Naive B cell (primary cell): ENCODE measurements at regions not wholly inside any gene's neighbourhood (a gene's known extent, or its start where the extent isn't known, plus 50 kb on each side); places are given as distances from the start of the nearest gene placed in this dataset.
A peak's percentile ranks its signal among the peaks of the same experiment; 100 is the strongest.

Experiments used
- ATAC-seq, 2 donors: fragments of 150-1000 bp; cut with Tn5 transposase; 2 replicates each; pipeline ENCODE4 v1.10.0; 2021; ENCODE audit warnings: low read depth in 2 of 2, mild to moderate bottlenecking in 2 of 2, moderate library complexity in 2 of 2
- DNase-seq: peaks from one replicate; pipeline ENCODE4 v3.0.0; 2022
- H3K27ac Mint-ChIP-seq, 6 donors: one replicate each; pipeline ENCODE4 v1.8.0; 2020 to 2022; ENCODE audit warnings: mild to moderate bottlenecking in 6 of 6, mixed read lengths in 6 of 6, moderate library complexity in 5 of 6, inconsistent platforms in 2 of 6
- H3K27me3 Mint-ChIP-seq, 3 donors: one replicate each; pipeline ENCODE4 v1.8.0; 2021 to 2022; ENCODE audit warnings: mixed read lengths in 3 of 3, mild to moderate bottlenecking in 1 of 3
- H3K36me3 Mint-ChIP-seq, 2 donors: one replicate each; pipeline ENCODE4 v1.8.0; 2020 to 2022; ENCODE audit warnings: mixed read lengths in 2 of 2, inconsistent platforms in 1 of 2, mild to moderate bottlenecking in 1 of 2
- H3K4me1 Mint-ChIP-seq, 3 donors: one replicate each; pipeline ENCODE4 v1.8.0; 2020 to 2022; ENCODE audit warnings: mixed read lengths in 3 of 3, inconsistent platforms in 1 of 3, mild to moderate bottlenecking in 1 of 3, moderate library complexity in 1 of 3
- H3K4me3 Mint-ChIP-seq, 8 donors: one replicate each; pipeline ENCODE4 v1.8.0; 2020 to 2022; ENCODE audit warnings: mild to moderate bottlenecking in 8 of 8, mixed read lengths in 8 of 8, moderate library complexity in 8 of 8, inconsistent platforms in 2 of 8
- H3K9me3 Mint-ChIP-seq, 7 donors: one replicate each; pipeline ENCODE4 v1.8.0; 2020 to 2022; ENCODE audit warnings: mixed read lengths in 7 of 7, mild to moderate bottlenecking in 5 of 7, inconsistent platforms in 2 of 7, moderate library complexity in 1 of 7

- ATAC-seq = no peak
- Mint-ChIP-seq H3K9me3 (no peaks in the 10 kb centered on the region), H3K36me3 (no peaks in the 10 kb centered on the region), H3K4me3 (no peak overlapping the region), H3K27ac (no peak overlapping the region), H3K4me1 (no peaks in the 10 kb centered on the region), H3K27me3 (peaks cover 0 to 5% (median 0%) of the 10 kb centered on the region in 3 donors)
- no peak for DNase-seq
Observed at GRCh38 chr5:161051920-161052500, 200.0 kb upstream of the ATP10B start.

DNA sequence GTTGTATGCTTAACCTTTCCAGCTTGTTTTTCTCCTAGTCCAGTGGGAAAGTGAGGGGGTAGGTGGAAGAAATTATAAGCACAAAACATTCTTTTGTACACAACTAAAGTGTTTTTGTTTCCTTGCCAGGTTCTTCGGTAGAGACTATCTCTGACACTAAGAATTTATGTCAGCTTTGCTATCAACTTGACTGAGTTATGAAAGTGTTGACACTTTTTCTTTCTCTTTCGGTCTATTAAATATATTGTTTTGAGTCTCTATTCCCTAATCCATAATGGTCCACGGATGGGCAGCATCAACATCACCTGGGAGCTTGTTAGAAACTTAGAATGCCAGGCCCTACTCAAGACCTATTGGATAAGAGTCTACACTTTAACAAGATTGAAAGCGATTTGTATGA, 195.0 kb upstream of the ATP10B start:
- Mint-ChIP-seq H3K4me3 (no peak overlapping the region), H3K36me3 (no peaks in the 10 kb centered on the region), H3K27me3 (no peaks in the 10 kb centered on the region), H3K4me1 (no peaks in the 10 kb centered on the region), H3K9me3 (peaks cover 0 to 7% (median 0%) of the 10 kb centered on the region in 7 donors), H3K27ac (no peak overlapping the region)
- DNase-seq (no peak), ATAC-seq (no peak)

DNA sequence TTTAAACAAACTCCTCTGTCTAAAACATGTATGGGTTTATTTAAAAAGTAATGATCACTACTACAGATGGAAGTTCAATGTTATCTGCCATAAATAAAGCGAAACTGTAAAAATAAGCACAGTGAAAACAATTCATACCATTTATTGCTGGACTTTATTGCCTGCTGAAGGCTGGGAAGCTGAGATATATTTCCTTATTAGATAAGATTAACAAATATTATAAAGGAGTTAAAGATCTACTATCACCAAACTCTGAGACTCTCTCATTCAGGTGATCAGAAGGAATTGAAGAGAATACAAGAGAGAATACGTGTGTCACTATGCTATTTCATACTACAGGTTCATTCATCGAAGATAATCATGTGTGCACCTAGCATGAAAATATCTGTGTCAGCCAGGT, 190.9 kb upstream of the ATP10B start:
- no peak overlapping the region for H3K4me3 Mint-ChIP-seq
- H3K27ac Mint-ChIP-seq = no peak overlapping the region
- peaks cover under 1 to 7% (median 3%) of the 10 kb centered on the region in 7 donors for H3K9me3 Mint-ChIP-seq
- ATAC-seq = no peak
- no peaks in the 10 kb centered on the region for H3K36me3 Mint-ChIP-seq
- H3K4me1 Mint-ChIP-seq = no peaks in the 10 kb centered on the region
- H3K27me3 Mint-ChIP-seq = peaks cover 0 to under 1% (median 0%) of the 10 kb centered on the region in 3 donors
- DNase-seq = no peak

DNA sequence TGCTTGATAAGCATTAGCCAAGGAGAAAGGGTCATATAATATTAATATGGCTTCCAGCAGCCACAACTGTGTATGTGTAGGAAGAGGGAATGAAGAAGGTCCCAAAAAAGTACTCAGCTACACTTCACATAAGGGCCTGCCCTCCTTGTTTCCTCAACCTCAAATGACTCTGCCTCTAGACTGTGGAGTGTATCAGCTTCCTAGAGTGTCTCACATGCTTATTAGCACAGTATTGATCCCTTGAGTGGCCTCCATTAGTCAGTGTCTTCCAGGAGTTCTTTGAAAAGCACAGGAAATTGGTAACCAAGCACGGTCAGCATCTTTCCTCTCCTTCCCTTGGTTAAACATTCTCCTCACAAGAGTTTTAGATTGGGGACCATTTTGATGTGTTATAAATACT, 190.4 kb upstream of the ATP10B start:
- Mint-ChIP-seq H3K4me1 (no peaks in the 10 kb centered on the region), H3K27ac (no peak overlapping the region), H3K36me3 (no peaks in the 10 kb centered on the region), H3K27me3 (peaks cover 0 to 4% (median 0%) of the 10 kb centered on the region in 3 donors), H3K4me3 (peak overlapping the region in 1 of 8 donors; percentile 8), H3K9me3 (peaks cover 2 to 7% (median 4%) of the 10 kb centered on the region in 7 donors)
- DNase-seq (no peak), ATAC-seq (no peak)

DNA sequence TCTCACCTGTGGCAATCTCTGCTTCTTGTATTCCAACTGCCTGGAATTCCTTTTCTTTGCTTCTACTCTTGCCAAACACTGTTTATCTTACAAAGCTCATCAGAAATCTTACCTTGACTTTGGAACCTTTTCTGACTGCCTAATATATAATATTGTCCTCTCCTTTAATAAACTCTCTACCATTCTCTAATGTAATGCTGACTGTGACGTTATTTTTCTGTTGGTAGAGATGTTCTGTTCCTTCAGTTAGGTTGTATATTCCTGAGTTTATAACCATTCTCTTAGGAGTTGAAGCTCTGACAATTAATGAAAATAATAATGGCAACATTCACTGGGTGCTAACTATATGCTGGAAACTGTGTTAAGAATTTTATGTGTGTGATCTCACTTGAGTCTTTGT, 188.8 kb upstream of the ATP10B start:
- DNase-seq = no peak
- Mint-ChIP-seq H3K9me3 (peaks cover 0 to 10% (median 4%) of the 10 kb centered on the region in 7 donors), H3K4me1 (no peaks in the 10 kb centered on the region), H3K36me3 (no peaks in the 10 kb centered on the region), H3K27me3 (peaks cover 0 to 5% (median 0%) of the 10 kb centered on the region in 3 donors), H3K4me3 (no peak overlapping the region), H3K27ac (no peak overlapping the region)
- no peak for ATAC-seq

GRCh38 chr5:161036296-161036695, 184.3 kb upstream of the ATP10B start:
- Mint-ChIP-seq H3K27ac (no peak overlapping the region), H3K36me3 (no peaks in the 10 kb centered on the region), H3K4me1 (no peaks in the 10 kb centered on the region), H3K4me3 (no peak overlapping the region), H3K9me3 (peaks cover 0 to 10% (median 4%) of the 10 kb centered on the region in 7 donors), H3K27me3 (peaks cover 0 to 5% (median 0%) of the 10 kb centered on the region in 3 donors)
- no peak for DNase-seq
- no peak for ATAC-seq

- ATAC-seq = no peak
- Mint-ChIP-seq H3K27me3 (peaks cover 0 to 5% (median 4%) of the 10 kb centered on the region in 3 donors), H3K27ac (no peak overlapping the region)
Observed at GRCh38 chr5:161034451-161034850, 182.4 kb upstream of the ATP10B start.

DNA sequence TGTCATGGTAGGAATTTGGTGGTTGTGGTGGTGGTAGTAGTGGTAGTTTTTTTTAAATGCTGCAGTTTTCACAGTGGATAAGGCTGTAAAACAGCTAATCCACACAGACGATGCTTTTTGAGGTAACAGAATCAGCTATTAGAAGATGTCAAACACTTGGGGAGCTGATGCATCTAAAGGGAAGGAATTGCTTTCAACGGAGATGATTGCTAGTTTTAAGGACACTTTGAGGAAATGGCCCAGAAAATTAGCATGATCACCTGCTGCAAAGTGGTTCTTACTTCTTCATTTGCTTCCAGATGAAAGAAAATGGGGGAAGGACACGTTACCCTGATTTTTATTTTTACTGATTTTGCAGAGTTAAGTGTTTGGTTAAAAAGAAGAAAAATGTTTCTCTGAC, 178.2 kb upstream of the ATP10B start:
- no peak overlapping the region for H3K4me3 Mint-ChIP-seq
- peaks cover 0 to 4% (median 0%) of the 10 kb centered on the region in 7 donors for H3K9me3 Mint-ChIP-seq
- H3K27ac Mint-ChIP-seq = no peak overlapping the region
- H3K27me3 Mint-ChIP-seq = peaks cover 0 to 6% (median 0%) of the 10 kb centered on the region in 3 donors
- no peaks in the 10 kb centered on the region for H3K36me3 Mint-ChIP-seq
- no peaks in the 10 kb centered on the region for H3K4me1 Mint-ChIP-seq
- DNase-seq = no peak
- no peak for ATAC-seq

More at GRCh38 chr5:161034451-161034850, 182.4 kb upstream of the ATP10B start:
- Mint-ChIP-seq H3K4me1 (no peaks in the 10 kb centered on the region), H3K36me3 (no peaks in the 10 kb centered on the region), H3K4me3 (no peak overlapping the region), H3K9me3 (peaks cover 0 to 12% (median 2%) of the 10 kb centered on the region in 7 donors)
- no peak for DNase-seq

GRCh38 chr5:161027763-161028162, 175.8 kb upstream of the ATP10B start:
- no peak for ATAC-seq
- H3K27me3 Mint-ChIP-seq = peaks cover 0 to 6% (median 0%) of the 10 kb centered on the region in 3 donors

DNA sequence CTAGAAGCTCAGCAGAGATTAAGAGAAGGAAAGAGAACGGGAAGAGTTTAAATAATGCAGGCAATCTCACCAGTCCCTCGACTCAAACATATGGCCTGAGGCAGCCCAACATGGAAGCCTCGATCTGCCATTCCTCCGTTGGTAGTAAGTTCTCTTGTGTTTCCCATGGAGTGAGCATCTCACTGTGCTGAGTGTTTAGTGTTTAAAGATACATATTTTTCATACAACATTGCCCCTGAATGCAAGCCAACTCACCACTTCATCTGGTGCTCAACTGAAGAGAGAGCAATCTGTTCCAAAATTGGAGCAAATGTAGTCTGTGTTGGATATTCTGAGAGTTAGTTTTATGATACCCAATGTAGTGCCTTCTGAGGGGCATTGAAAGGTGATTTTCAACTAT, 171.5 kb upstream of the ATP10B start:
- peaks cover 0 to 6% (median 5%) of the 10 kb centered on the region in 3 donors for H3K27me3 Mint-ChIP-seq
- H3K9me3 Mint-ChIP-seq = peaks cover 0 to 2% (median 0%) of the 10 kb centered on the region in 7 donors
- no peak overlapping the region for H3K27ac Mint-ChIP-seq
- DNase-seq (no peak), ATAC-seq (no peak)
- no peak overlapping the region for H3K4me3 Mint-ChIP-seq
- H3K4me1 Mint-ChIP-seq = no peaks in the 10 kb centered on the region
- no peaks in the 10 kb centered on the region for H3K36me3 Mint-ChIP-seq

More at GRCh38 chr5:161027763-161028162, 175.8 kb upstream of the ATP10B start:
- Mint-ChIP-seq H3K4me1 (no peaks in the 10 kb centered on the region), H3K4me3 (no peak overlapping the region), H3K9me3 (peaks cover 0 to 4% (median 0%) of the 10 kb centered on the region in 7 donors), H3K36me3 (no peaks in the 10 kb centered on the region), H3K27ac (no peak overlapping the region)
- no peak for DNase-seq

GRCh38 chr5:161022151-161022550, 170.1 kb upstream of the ATP10B start:
- Mint-ChIP-seq H3K27me3 (peaks cover 0 to 6% (median 5%) of the 10 kb centered on the region in 3 donors), H3K4me3 (no peak overlapping the region), H3K27ac (no peak overlapping the region), H3K4me1 (no peaks in the 10 kb centered on the region), H3K9me3 (peaks cover 0 to 3% (median 0%) of the 10 kb centered on the region in 7 donors), H3K36me3 (no peaks in the 10 kb centered on the region)
- DNase-seq = no peak
- no peak for ATAC-seq

DNA sequence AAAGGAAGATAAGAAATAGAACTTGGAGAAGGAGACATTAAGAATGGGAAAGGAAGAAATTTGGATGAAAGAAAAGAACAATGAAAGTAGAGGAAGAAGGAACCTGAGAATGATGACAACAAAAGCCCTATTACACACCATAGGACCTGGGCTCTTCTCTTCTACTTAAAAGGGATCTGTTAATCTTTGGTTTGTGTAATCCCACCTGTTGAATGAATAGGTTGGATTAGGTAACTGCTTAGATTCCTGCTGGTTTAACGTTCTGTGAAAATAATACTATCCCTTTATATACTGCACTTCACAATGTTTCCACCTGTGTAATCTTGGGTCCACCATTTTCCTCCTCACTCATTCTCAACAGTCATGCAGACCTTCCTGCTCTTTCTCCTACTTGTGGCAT, 157.8 kb upstream of the ATP10B start:
- H3K27me3 Mint-ChIP-seq = peaks cover 0 to 14% (median 0%) of the 10 kb centered on the region in 3 donors
- no peaks in the 10 kb centered on the region for H3K36me3 Mint-ChIP-seq
- H3K27ac Mint-ChIP-seq = no peak overlapping the region
- no peak for ATAC-seq
- DNase-seq = no peak
- H3K9me3 Mint-ChIP-seq = peaks cover 0 to 21% (median 4%) of the 10 kb centered on the region in 7 donors
- H3K4me3 Mint-ChIP-seq = no peak overlapping the region
- H3K4me1 Mint-ChIP-seq = no peaks in the 10 kb centered on the region

DNA sequence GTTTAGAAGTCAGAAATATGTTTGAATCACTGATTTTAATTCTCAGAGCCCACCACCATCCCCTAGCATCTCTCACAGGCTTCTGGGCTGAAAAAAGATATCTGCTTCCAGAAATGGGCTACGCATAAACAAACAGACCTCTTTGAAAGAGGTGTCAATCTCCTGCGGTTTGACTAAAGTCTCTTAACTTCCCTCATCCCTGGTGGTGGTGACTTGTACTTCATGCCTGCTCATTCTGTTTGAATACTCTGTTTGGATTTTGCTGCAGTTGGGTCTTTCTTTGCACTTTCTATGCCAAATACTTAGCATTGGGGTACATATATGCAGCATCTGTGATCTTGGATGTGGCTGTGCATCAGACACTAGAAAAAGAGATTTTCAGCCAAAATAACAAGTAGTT, 157.2 kb upstream of the ATP10B start:
- H3K36me3 Mint-ChIP-seq = no peaks in the 10 kb centered on the region
- ATAC-seq (no peak), DNase-seq (no peak)
- peaks cover 0 to 25% (median 7%) of the 10 kb centered on the region in 7 donors for H3K9me3 Mint-ChIP-seq
- no peaks in the 10 kb centered on the region for H3K4me1 Mint-ChIP-seq
- no peak overlapping the region for H3K4me3 Mint-ChIP-seq
- no peak overlapping the region for H3K27ac Mint-ChIP-seq
- H3K27me3 Mint-ChIP-seq = peaks cover 0 to 14% (median 0%) of the 10 kb centered on the region in 3 donors

GRCh38 chr5:161007879-161008278, 155.9 kb upstream of the ATP10B start:
- Mint-ChIP-seq H3K36me3 (peaks cover 0 to 8% of the 10 kb centered on the region in 2 donors), H3K27me3 (peaks cover 0 to 8% (median 0%) of the 10 kb centered on the region in 3 donors), H3K4me1 (no peaks in the 10 kb centered on the region), H3K27ac (peak overlapping the region in 1 of 6 donors; percentile 7), H3K4me3 (no peak overlapping the region), H3K9me3 (peaks cover 8 to 34% (median 11%) of the 10 kb centered on the region in 7 donors)
- DNase-seq = no peak
- no peak for ATAC-seq
